ENCODE measurements at regions not wholly inside any gene's neighbourhood (a gene's known extent, or its start where the extent isn't known, plus 50 kb on each side); places are given as distances from the start of the nearest gene placed in this dataset.

GRCh38 chr3:59440285-59441028 is 390.6 kb upstream of the CFAP20DC start:
- Histone ChIP-seq H3K4me1 (ENCODE audit: control insufficient read depth in 1 of 2, insufficient read depth in 2 of 2, low read length in 2 of 2) (peaks cover 0 to 4% of the 10 kb centered on the region in 2 donors), H3K27ac (ENCODE audit: low read length) (no peak overlapping the region), H3K4me3 (ENCODE audit: low read depth in 1 of 2, low read length in 2 of 2) (no peak overlapping the region), H3K27me3 (ENCODE audit: low read depth, low read length) (no peaks in the 10 kb centered on the region), H3K36me3 (ENCODE audit: control insufficient read depth in 1 of 2, insufficient read depth in 2 of 2, low read length in 2 of 2) (no peaks in the 10 kb centered on the region), H3K9me3 (ENCODE audit: control insufficient read depth in 1 of 2, low read length in 2 of 2) (no peaks in the 10 kb centered on the region)

- Histone ChIP-seq H3K4me1 (ENCODE audit: control insufficient read depth in 1 of 2, insufficient read depth in 2 of 2, low read length in 2 of 2) (peaks cover 0 to 4% of the 10 kb centered on the region in 2 donors), H3K27ac (ENCODE audit: low read length) (no peak overlapping the region), H3K9me3 (ENCODE audit: control insufficient read depth in 1 of 2, low read length in 2 of 2) (no peaks in the 10 kb centered on the region), H3K27me3 (ENCODE audit: low read depth, low read length) (no peaks in the 10 kb centered on the region), H3K4me3 (ENCODE audit: low read depth in 1 of 2, low read length in 2 of 2) (no peak overlapping the region), H3K36me3 (ENCODE audit: control insufficient read depth in 1 of 2, insufficient read depth in 2 of 2, low read length in 2 of 2) (no peaks in the 10 kb centered on the region)
Measured at GRCh38 chr3:59438492-59438891, 388.7 kb upstream of the CFAP20DC start.

GRCh38 chr3:59436164-59436958 is 386.5 kb upstream of the CFAP20DC start:
- no peaks in the 10 kb centered on the region for H3K27me3 ChIP-seq (ENCODE audit: low read depth, low read length)
- H3K9me3 ChIP-seq (ENCODE audit: control insufficient read depth in 1 of 2, low read length in 2 of 2): no peaks in the 10 kb centered on the region
- no peaks in the 10 kb centered on the region for H3K36me3 ChIP-seq (ENCODE audit: control insufficient read depth in 1 of 2, insufficient read depth in 2 of 2, low read length in 2 of 2)

GRCh38 chr3:59433546-59433945 is 383.7 kb upstream of the CFAP20DC start:
- Histone ChIP-seq H3K36me3 (ENCODE audit: control insufficient read depth in 1 of 2, insufficient read depth in 2 of 2, low read length in 2 of 2) (no peaks in the 10 kb centered on the region), H3K9me3 (ENCODE audit: control insufficient read depth in 1 of 2, low read length in 2 of 2) (no peaks in the 10 kb centered on the region), H3K4me3 (ENCODE audit: low read depth in 1 of 2, low read length in 2 of 2) (no peak overlapping the region), H3K27ac (ENCODE audit: low read length) (no peak overlapping the region), H3K4me1 (ENCODE audit: control insufficient read depth in 1 of 2, insufficient read depth in 2 of 2, low read length in 2 of 2) (peaks cover 0 to 4% of the 10 kb centered on the region in 2 donors), H3K27me3 (ENCODE audit: low read depth, low read length) (no peaks in the 10 kb centered on the region)

More at GRCh38 chr3:59436164-59436958, 386.5 kb upstream of the CFAP20DC start:
- peaks cover 0 to 4% of the 10 kb centered on the region in 2 donors for H3K4me1 ChIP-seq (ENCODE audit: control insufficient read depth in 1 of 2, insufficient read depth in 2 of 2, low read length in 2 of 2)
- H3K27ac ChIP-seq (ENCODE audit: low read length): no peak overlapping the region
- H3K4me3 ChIP-seq (ENCODE audit: low read depth in 1 of 2, low read length in 2 of 2): no peak overlapping the region

- Histone ChIP-seq H3K27ac (ENCODE audit: low read length) (no peak overlapping the region), H3K9me3 (ENCODE audit: control insufficient read depth in 1 of 2, low read length in 2 of 2) (no peaks in the 10 kb centered on the region), H3K4me1 (ENCODE audit: control insufficient read depth in 1 of 2, insufficient read depth in 2 of 2, low read length in 2 of 2) (peaks cover 0 to 4% of the 10 kb centered on the region in 2 donors), H3K27me3 (ENCODE audit: low read depth, low read length) (no peaks in the 10 kb centered on the region), H3K36me3 (ENCODE audit: control insufficient read depth in 1 of 2, insufficient read depth in 2 of 2, low read length in 2 of 2) (no peaks in the 10 kb centered on the region), H3K4me3 (ENCODE audit: low read depth in 1 of 2, low read length in 2 of 2) (no peak overlapping the region)
Measured at GRCh38 chr3:59432665-59433064, 382.8 kb upstream of the CFAP20DC start.

GRCh38 chr3:59430341-59430740 is 380.5 kb upstream of the CFAP20DC start:
- Histone ChIP-seq H3K4me3 (ENCODE audit: low read depth in 1 of 2, low read length in 2 of 2) (no peak overlapping the region), H3K4me1 (ENCODE audit: control insufficient read depth in 1 of 2, insufficient read depth in 2 of 2, low read length in 2 of 2) (peaks cover 0 to 7% of the 10 kb centered on the region in 2 donors), H3K9me3 (ENCODE audit: control insufficient read depth in 1 of 2, low read length in 2 of 2) (no peaks in the 10 kb centered on the region), H3K27me3 (ENCODE audit: low read depth, low read length) (no peaks in the 10 kb centered on the region), H3K27ac (ENCODE audit: low read length) (no peak overlapping the region), H3K36me3 (ENCODE audit: control insufficient read depth in 1 of 2, insufficient read depth in 2 of 2, low read length in 2 of 2) (no peaks in the 10 kb centered on the region)

GRCh38 chr3:59429198-59429597 is 379.4 kb upstream of the CFAP20DC start:
- no peaks in the 10 kb centered on the region for H3K27me3 ChIP-seq (ENCODE audit: low read depth, low read length)
- H3K4me1 ChIP-seq (ENCODE audit: control insufficient read depth in 1 of 2, insufficient read depth in 2 of 2, low read length in 2 of 2): peaks cover 0 to 15% of the 10 kb centered on the region in 2 donors
- H3K4me3 ChIP-seq (ENCODE audit: low read depth in 1 of 2, low read length in 2 of 2): no peak overlapping the region
- no peaks in the 10 kb centered on the region for H3K9me3 ChIP-seq (ENCODE audit: control insufficient read depth in 1 of 2, low read length in 2 of 2)
- H3K27ac ChIP-seq (ENCODE audit: low read length): no peak overlapping the region
- H3K36me3 ChIP-seq (ENCODE audit: control insufficient read depth in 1 of 2, insufficient read depth in 2 of 2, low read length in 2 of 2): no peaks in the 10 kb centered on the region

GRCh38 chr3:59426821-59427565 is 377.2 kb upstream of the CFAP20DC start:
- H3K27me3 ChIP-seq (ENCODE audit: low read depth, low read length): no peaks in the 10 kb centered on the region
- H3K27ac ChIP-seq (ENCODE audit: low read length): no peak overlapping the region
- no peaks in the 10 kb centered on the region for H3K36me3 ChIP-seq (ENCODE audit: control insufficient read depth in 1 of 2, insufficient read depth in 2 of 2, low read length in 2 of 2)
- H3K4me3 ChIP-seq (ENCODE audit: low read depth in 1 of 2, low read length in 2 of 2): no peak overlapping the region
- H3K9me3 ChIP-seq (ENCODE audit: control insufficient read depth in 1 of 2, low read length in 2 of 2): no peaks in the 10 kb centered on the region
- H3K4me1 ChIP-seq (ENCODE audit: control insufficient read depth in 1 of 2, insufficient read depth in 2 of 2, low read length in 2 of 2): peaks cover 0 to 15% of the 10 kb centered on the region in 2 donors

GRCh38 chr3:59425942-59426341 is 376.1 kb upstream of the CFAP20DC start:
- H3K4me1 ChIP-seq (ENCODE audit: control insufficient read depth in 1 of 2, insufficient read depth in 2 of 2, low read length in 2 of 2): peaks cover 0 to 15% of the 10 kb centered on the region in 2 donors
- no peaks in the 10 kb centered on the region for H3K36me3 ChIP-seq (ENCODE audit: control insufficient read depth in 1 of 2, insufficient read depth in 2 of 2, low read length in 2 of 2)
- H3K27me3 ChIP-seq (ENCODE audit: low read depth, low read length): no peaks in the 10 kb centered on the region
- no peak overlapping the region for H3K4me3 ChIP-seq (ENCODE audit: low read depth in 1 of 2, low read length in 2 of 2)
- no peak overlapping the region for H3K27ac ChIP-seq (ENCODE audit: low read length)
- no peaks in the 10 kb centered on the region for H3K9me3 ChIP-seq (ENCODE audit: control insufficient read depth in 1 of 2, low read length in 2 of 2)

- Histone ChIP-seq H3K27me3 (ENCODE audit: low read depth, low read length) (no peaks in the 10 kb centered on the region), H3K27ac (ENCODE audit: low read length) (no peak overlapping the region), H3K36me3 (ENCODE audit: control insufficient read depth in 1 of 2, insufficient read depth in 2 of 2, low read length in 2 of 2) (no peaks in the 10 kb centered on the region), H3K4me3 (ENCODE audit: low read depth in 1 of 2, low read length in 2 of 2) (no peak overlapping the region), H3K4me1 (ENCODE audit: control insufficient read depth in 1 of 2, insufficient read depth in 2 of 2, low read length in 2 of 2) (peaks cover 0 to 15% of the 10 kb centered on the region in 2 donors), H3K9me3 (ENCODE audit: control insufficient read depth in 1 of 2, low read length in 2 of 2) (no peaks in the 10 kb centered on the region)
Measured at GRCh38 chr3:59425371-59425770, 375.5 kb upstream of the CFAP20DC start.
